Endometrial microvascular endothelial cells (primary cell): ENCODE measurements at regions not wholly inside any gene's neighbourhood (a gene's known extent, or its start where the extent isn't known, plus 50 kb on each side); places are given as distances from the start of the nearest gene placed in this dataset.

Source experiments
- in situ Hi-C: cut with HindIII; loops from 2 replicates; pipeline ENCODE4 v1.10.0; 2017; ENCODE audit warnings: low sequenced_read_pairs, low pct_unique_long_range_greater_than_20kb; ENCODE audit errors: inconsistent ontology term

DNA sequence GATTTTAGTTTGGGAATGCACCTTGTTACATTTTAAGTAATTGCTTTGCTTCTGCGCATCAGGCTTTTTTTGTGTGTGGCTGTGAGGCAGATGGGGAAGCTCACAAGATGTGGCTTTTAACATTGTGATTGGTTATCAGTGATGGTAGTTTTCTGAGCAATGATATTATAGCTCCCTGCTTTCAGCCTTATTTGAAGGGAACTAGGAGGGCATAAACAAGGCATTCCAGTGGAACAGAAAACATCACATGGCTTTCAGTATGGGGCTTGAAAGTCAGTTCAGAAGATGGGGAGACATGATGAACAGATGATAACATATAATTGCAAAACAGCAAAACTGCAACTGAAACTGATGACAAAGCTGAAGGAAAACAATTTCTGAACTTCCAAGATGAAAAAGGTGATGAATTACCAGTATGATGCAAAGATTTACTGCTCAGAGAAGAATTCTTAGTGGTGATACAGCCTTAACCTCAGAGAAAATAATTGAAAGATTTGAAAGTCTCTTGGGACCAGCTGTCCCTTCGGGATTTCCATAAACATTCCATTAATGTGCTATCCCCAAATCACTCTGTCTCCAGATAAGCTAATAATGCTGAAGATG lies 439.7 kb downstream of the RND3 start:
- in situ Hi-C loops, result no loop called here

GRCh38 chr2:150046810-150047209 lies 440.7 kb downstream of the RND3 start:
- in situ Hi-C loops, result no loop called here

GRCh38 chr2:150046211-150046610 lies 441.3 kb downstream of the RND3 start:
- in situ Hi-C loops, result no loop called here

DNA sequence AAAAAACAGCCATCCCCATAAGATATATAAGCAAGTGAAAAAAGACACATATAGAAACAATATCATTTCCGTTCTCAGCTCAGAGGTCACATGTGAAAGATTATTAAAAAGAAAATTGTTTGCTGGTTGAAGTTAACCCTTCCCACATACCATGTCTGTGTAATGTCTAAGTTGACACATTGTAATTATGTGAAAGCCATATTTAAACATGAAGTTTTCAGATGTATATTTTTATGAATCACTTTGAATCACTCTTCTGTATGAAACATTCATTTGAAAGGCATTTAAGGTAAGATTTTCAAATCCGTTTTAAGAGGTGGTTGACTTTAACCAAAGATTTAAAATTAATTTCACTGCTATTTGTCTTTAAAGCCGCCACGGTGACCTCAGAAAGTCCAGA lies 441.9 kb downstream of the RND3 start:
- in situ Hi-C loops, result no loop called here

DNA sequence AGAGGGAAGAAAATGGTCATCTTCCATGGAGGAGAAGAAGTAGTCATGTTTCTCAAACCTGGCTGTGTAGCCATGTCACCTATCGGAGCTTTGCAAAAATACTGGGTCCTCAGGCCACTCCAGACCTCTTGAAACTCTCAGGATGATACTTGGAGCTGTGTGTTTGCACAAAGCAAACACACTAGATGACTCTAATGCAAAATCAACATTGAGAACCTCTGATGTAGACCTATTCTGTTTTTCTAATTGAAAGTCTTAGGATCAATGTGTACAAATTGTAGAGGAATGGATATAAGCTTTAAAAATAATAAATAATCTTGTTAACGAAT lies 444.3 kb downstream of the RND3 start:
- in situ Hi-C loops, result no loop called here

- in situ Hi-C loops, result no loop called here
These were observed 444.8 kb downstream of the RND3 start for GRCh38 chr2:150042500-150043171.

DNA sequence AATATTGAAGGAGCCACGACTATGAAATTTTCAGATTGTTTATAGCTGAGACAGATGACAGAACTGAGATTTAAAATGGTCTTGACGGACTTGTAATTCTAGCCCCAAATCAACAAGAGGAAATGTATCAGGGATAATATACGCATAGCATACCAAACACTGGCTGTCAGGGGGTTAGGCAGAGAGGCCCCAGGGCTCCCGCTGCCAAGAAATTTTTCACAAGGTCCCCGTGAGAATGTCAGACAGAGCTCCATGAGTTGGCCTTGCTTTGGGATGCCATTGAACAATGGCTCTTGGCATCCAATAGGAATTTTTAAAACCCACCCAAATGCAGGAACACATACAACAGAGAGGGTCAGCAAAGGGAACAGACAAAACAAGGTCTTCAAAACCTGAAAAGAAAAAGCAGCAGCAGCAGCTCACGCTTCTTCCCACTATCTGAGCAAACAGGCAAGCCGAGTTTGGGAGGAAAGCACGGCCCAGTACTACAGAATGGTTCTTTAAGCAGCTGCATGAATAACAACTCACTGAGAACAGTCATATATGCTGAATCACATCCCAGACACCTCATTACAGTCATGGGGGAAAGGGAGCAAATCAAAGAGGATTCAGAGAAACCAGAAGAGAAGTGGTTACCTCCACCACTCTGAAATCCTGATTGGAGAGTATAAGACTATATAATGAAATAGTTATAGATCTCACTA lies 445.6 kb downstream of the RND3 start:
- in situ Hi-C loops, result no loop called here

DNA sequence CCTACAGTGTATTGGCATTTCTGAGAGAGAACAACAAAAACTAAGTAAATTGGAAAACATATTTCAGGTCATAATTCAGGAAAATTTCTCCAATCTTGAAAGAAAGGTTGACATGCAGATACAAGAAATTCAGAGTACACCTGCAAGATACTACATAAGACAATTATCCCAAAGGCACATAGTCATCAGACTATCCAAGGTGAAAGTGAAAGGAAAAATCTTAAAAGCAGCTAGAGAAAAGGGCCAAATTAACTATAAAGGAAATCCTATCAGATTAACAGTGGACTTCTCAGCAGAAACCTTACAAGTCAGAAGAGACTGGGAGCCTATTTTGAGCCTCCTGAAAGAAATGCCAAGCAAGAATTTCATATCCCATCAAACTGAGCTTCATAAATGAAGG lies 449.0 kb upstream of the MMADHC start:
- in situ Hi-C loops, result no loop called here

GRCh38 chr2:150034665-150035064 lies 447.1 kb upstream of the MMADHC start:
- in situ Hi-C loops, result no loop called here

GRCh38 chr2:150030436-150031190 lies 443.0 kb upstream of the MMADHC start:
- in situ Hi-C loops, result no loop called here

GRCh38 chr2:150028322-150028721 lies 440.7 kb upstream of the MMADHC start:
- in situ Hi-C loops, result no loop called here

DNA sequence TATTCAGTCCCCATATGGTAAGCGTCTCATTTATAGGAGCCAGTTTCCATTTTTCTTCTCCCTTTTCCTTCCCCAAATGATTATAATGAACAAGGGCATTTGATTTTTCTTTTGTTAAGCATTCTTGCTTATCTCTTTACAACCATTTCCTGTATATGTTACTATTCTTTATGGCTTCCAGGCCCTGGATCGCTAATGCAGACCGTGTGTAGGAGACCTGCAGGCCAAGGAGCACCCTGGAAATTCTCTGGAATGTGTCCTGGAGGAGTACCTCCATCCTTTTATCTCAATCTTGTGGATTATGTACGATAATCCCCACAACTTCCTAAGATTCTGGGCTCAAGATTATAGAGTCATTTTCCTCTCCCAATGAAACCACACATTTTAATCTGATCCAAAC lies 439.6 kb upstream of the MMADHC start:
- in situ Hi-C loops, result no loop called here

DNA sequence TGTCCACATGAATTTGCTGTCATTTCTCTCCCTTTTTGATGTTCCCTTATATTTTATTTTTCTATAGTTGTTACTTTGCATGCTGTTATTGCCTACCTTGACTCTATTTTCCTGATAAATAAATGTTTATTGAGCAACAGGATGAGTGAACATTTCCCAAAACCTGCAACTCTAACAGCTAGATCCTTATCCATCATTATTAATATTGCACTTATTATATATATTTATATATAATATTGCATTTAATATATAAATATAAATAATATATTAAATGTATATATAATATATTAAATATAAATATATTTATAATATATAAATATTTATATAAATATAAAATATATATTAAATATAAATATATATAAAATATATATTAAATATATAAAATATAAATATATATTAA lies 436.1 kb upstream of the MMADHC start:
- in situ Hi-C loops, result no loop called here

- in situ Hi-C loops, result no loop called here
These were observed 435.5 kb upstream of the MMADHC start for GRCh38 chr2:150023044-150023443.

GRCh38 chr2:150020937-150021673 lies 433.5 kb upstream of the MMADHC start:
- in situ Hi-C loops, result no loop called here

- in situ Hi-C loops, result no loop called here
These were observed 432.6 kb upstream of the MMADHC start for GRCh38 chr2:150020221-150020620.

- in situ Hi-C loops, result no loop called here
These were observed 431.5 kb upstream of the MMADHC start for GRCh38 chr2:150019063-150019462.

DNA sequence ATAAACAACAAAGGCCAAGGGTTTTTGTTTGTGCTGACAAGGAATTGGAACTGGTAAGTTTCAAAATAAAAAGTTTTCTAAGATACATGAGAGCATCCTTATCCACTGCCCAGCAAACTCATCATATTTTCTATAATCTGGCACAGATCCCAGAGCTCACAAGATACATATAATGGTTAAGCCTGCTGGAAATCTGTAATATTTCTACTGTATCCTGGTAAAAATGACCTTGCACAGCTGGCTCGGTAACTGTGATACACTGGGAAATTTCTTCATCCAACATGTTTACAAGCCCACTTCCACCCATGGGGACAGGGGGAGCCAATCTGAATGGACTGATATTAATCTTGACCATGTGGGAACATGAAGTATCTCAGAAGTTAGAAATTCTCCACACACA lies 425.4 kb upstream of the MMADHC start:
- in situ Hi-C loops, result no loop called here

- in situ Hi-C loops, result no loop called here
These were observed 423.7 kb upstream of the MMADHC start for GRCh38 chr2:150011161-150011730.
